K562 (cell line): ENCODE measurements at regions not wholly inside any gene's neighbourhood (a gene's known extent, or its start where the extent isn't known, plus 50 kb on each side); places are given as distances from the start of the nearest gene placed in this dataset.

ENCODE experiments used
- KAT2B ChIP-seq: IDR thresholded peaks from one replicate; pipeline ENCODE4 v1.6.1; 2012; ENCODE audit warnings: low read depth, mild to moderate bottlenecking, control low read depth, inconsistent platforms, low read length, moderate library complexity
- RBM15 ChIP-seq: fragments of 200-400 bp; formaldehyde crosslinking; IDR thresholded peaks from 2 replicates; pipeline ENCODE4 v1.6.1; 2018; ENCODE audit warnings: mild to moderate bottlenecking, low read length, moderate library complexity; ENCODE audit not compliant: insufficient read depth
- STAG1 ChIP-seq: sonication (generic); formaldehyde crosslinking; IDR thresholded peaks from 2 replicates; pipeline ENCODE4 v1.5.0; 2020; ENCODE audit warnings: missing genetic modification reagents, borderline replicate concordance
- ZNF239 ChIP-seq: fragments of 250-450 bp; sonication (Bioruptor Pico); IDR thresholded peaks from 2 replicates; pipeline ENCODE4 v1.4.0; 2020; ENCODE audit warnings: mild to moderate bottlenecking
- ZNF436 ChIP-seq: fragments of 250-450, 450-650 bp; sonication (Bioruptor Pico); formaldehyde crosslinking; IDR thresholded peaks from 2 replicates; pipeline ENCODE4 v1.7.0; 2020; ENCODE audit warnings: mild to moderate bottlenecking
- TF ChIP-seq, protein P1 (sequence below), 2 experiments: fragments of 450-650 bp; IDR thresholded peaks; 2 replicates each; pipeline ENCODE4 v1.6.1; 2018; ENCODE audit warnings: mild to moderate bottlenecking in 2 of 2, low read depth in 1 of 2; ENCODE audit not compliant: partially characterized antibody in 2 of 2
- TF ChIP-seq, protein P2 (sequence below): sonication (generic); formaldehyde crosslinking; IDR thresholded peaks from 2 replicates; pipeline ENCODE4 v1.8.0; 2022; ENCODE audit warnings: mild to moderate bottlenecking, low read depth, missing genetic modification reagents

DNA sequence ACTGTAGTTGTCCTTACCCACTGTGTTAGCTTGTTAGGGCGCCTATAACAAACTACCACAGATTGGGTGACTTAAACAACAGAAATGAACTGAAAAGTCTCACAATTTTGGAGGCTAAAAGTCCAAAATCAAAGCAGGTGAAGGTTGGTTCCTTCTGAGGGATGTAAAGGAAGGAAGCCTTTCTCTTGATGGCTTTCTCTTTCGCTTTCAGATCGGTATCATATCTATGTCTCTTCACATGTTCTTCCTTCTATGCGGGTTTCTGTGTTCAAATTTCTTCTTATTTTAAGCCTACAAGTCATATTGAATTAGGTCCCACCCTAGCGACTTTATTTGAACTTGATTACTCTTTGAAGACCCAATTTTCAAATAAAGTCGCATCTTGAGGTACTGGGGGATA lies 118.6 kb downstream of the CPXCR1 start (continued):
- TF ChIP-seq, protein P1, sequence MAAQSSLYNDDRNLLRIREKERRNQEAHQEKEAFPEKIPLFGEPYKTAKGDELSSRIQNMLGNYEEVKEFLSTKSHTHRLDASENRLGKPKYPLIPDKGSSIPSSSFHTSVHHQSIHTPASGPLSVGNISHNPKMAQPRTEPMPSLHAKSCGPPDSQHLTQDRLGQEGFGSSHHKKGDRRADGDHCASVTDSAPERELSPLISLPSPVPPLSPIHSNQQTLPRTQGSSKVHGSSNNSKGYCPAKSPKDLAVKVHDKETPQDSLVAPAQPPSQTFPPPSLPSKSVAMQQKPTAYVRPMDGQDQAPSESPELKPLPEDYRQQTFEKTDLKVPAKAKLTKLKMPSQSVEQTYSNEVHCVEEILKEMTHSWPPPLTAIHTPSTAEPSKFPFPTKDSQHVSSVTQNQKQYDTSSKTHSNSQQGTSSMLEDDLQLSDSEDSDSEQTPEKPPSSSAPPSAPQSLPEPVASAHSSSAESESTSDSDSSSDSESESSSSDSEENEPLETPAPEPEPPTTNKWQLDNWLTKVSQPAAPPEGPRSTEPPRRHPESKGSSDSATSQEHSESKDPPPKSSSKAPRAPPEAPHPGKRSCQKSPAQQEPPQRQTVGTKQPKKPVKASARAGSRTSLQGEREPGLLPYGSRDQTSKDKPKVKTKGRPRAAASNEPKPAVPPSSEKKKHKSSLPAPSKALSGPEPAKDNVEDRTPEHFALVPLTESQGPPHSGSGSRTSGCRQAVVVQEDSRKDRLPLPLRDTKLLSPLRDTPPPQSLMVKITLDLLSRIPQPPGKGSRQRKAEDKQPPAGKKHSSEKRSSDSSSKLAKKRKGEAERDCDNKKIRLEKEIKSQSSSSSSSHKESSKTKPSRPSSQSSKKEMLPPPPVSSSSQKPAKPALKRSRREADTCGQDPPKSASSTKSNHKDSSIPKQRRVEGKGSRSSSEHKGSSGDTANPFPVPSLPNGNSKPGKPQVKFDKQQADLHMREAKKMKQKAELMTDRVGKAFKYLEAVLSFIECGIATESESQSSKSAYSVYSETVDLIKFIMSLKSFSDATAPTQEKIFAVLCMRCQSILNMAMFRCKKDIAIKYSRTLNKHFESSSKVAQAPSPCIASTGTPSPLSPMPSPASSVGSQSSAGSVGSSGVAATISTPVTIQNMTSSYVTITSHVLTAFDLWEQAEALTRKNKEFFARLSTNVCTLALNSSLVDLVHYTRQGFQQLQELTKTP (IDR thresholded peaks at IDR 0.05; ENCODE audit: low read depth in 1 of 2, partially characterized antibody in 2 of 2): no peak
- TF ChIP-seq ZNF239 (CRISPR knock-in tag) (no peak), STAG1 (no peak), RBM15 (no peak), KAT2B (no peak), ZNF436 (no peak)
- TF ChIP-seq, protein P2, sequence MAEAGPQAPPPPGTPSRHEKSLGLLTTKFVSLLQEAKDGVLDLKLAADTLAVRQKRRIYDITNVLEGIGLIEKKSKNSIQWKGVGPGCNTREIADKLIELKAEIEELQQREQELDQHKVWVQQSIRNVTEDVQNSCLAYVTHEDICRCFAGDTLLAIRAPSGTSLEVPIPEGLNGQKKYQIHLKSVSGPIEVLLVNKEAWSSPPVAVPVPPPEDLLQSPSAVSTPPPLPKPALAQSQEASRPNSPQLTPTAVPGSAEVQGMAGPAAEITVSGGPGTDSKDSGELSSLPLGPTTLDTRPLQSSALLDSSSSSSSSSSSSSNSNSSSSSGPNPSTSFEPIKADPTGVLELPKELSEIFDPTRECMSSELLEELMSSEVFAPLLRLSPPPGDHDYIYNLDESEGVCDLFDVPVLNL (CRISPR knock-in tag): no peak
